HFFc6 (cell line): ENCODE measurements at regions not wholly inside any gene's neighbourhood (a gene's known extent, or its start where the extent isn't known, plus 50 kb on each side); places are given as distances from the start of the nearest gene placed in this dataset.
"Not testable (repeated sequence)": the region's sequence is repeated elsewhere in the genome, so short reads cannot be mapped to it uniquely, and the experiment has no call there.

Experiments
- DNase-seq: peaks from one replicate; pipeline ENCODE4 v3.0.0-alpha.2; 2018
- H3K27ac Mint-ChIP-seq: 2 replicates; pipeline ENCODE4 v1.8.0; 2020; ENCODE audit warnings: mild to moderate bottlenecking, mixed read lengths
- H3K27me3 Mint-ChIP-seq: 2 replicates; pipeline ENCODE4 v1.8.0; 2021; ENCODE audit warnings: mild to moderate bottlenecking, moderate library complexity, mixed read lengths; ENCODE audit not compliant: insufficient read depth
- H3K36me3 Mint-ChIP-seq: 2 replicates; pipeline ENCODE4 v1.8.0; 2021; ENCODE audit warnings: low read depth, mixed read lengths
- H3K4me1 Mint-ChIP-seq: 2 replicates; pipeline ENCODE4 v1.8.0; 2020; ENCODE audit warnings: low read depth, mixed read lengths
- H3K4me3 Mint-ChIP-seq: 2 replicates; pipeline ENCODE4 v1.8.0; 2020; ENCODE audit warnings: mild to moderate bottlenecking, moderate library complexity, mixed read lengths
- H3K9me3 Mint-ChIP-seq: 2 replicates; pipeline ENCODE4 v1.8.0; 2020; ENCODE audit warnings: mild to moderate bottlenecking, mixed read lengths
- CTCF ChIP-seq: fragments of 200-600 bp; sonication (generic); IDR thresholded peaks from 2 replicates; pipeline ENCODE4 v1.5.0; 2021; ENCODE audit warnings: antibody characterized with exemption, mild to moderate bottlenecking

GRCh38 chr21:35384375-35384774 is 335.3 kb upstream of the RUNX1 start:
- H3K27me3 Mint-ChIP-seq = peaks cover 1% of the 10 kb centered on the region; the same call in 1 of the 2 replicates
- peaks cover 4% of the 10 kb centered on the region; the same call in 1 of the 2 replicates for H3K36me3 Mint-ChIP-seq
- H3K4me3 Mint-ChIP-seq = no peak overlapping the region
- peaks cover 5% of the 10 kb centered on the region; the same call in 1 of the 2 replicates for H3K4me1 Mint-ChIP-seq
- H3K9me3 Mint-ChIP-seq = no peaks in the 10 kb centered on the region
- no peak for TF ChIP-seq CTCF
- no peak overlapping the region for H3K27ac Mint-ChIP-seq
- no peak for DNase-seq

GRCh38 chr21:35382696-35383095 is 333.6 kb upstream of the RUNX1 start:
- no peaks in the 10 kb centered on the region for H3K9me3 Mint-ChIP-seq
- TF ChIP-seq CTCF = no peak
- no peak for DNase-seq
- H3K4me3 Mint-ChIP-seq = no peak overlapping the region
- peaks cover 4% of the 10 kb centered on the region; the same call in 1 of the 2 replicates for H3K36me3 Mint-ChIP-seq
- peaks cover 1% of the 10 kb centered on the region; the same call in 1 of the 2 replicates for H3K27me3 Mint-ChIP-seq
- H3K4me1 Mint-ChIP-seq = peaks cover 16% of the 10 kb centered on the region
- H3K27ac Mint-ChIP-seq = no peak overlapping the region

GRCh38 chr21:35381743-35382310 is 332.7 kb upstream of the RUNX1 start:
- Mint-ChIP-seq H3K4me3 (no peak overlapping the region), H3K9me3 (no peaks in the 10 kb centered on the region), H3K27ac (no peak overlapping the region), H3K4me1 (peaks cover 25% of the 10 kb centered on the region), H3K36me3 (peaks cover 4% of the 10 kb centered on the region; the same call in 1 of the 2 replicates), H3K27me3 (peaks cover 1% of the 10 kb centered on the region; the same call in 1 of the 2 replicates)
- no peak for TF ChIP-seq CTCF
- no peak for DNase-seq

- H3K27ac Mint-ChIP-seq, H3K36me3 Mint-ChIP-seq, H3K27me3 Mint-ChIP-seq, H3K4me3 Mint-ChIP-seq, H3K9me3 Mint-ChIP-seq, DNase-seq: not testable (repeated sequence)
- H3K4me1 Mint-ChIP-seq = peaks cover 40% of the 10 kb centered on the region
Observed at GRCh38 chr21:35380304-35380703, 331.2 kb upstream of the RUNX1 start.

GRCh38 chr21:35378881-35379280 is 329.8 kb upstream of the RUNX1 start:
- Mint-ChIP-seq H3K27me3 (peaks cover 1% of the 10 kb centered on the region; the same call in 1 of the 2 replicates), H3K4me1 (peaks cover 49% of the 10 kb centered on the region)

More at GRCh38 chr21:35378881-35379280, 329.8 kb upstream of the RUNX1 start:
- TF ChIP-seq CTCF = no peak
- no peak for DNase-seq
- Mint-ChIP-seq H3K36me3 (peaks cover 4% of the 10 kb centered on the region; the same call in 1 of the 2 replicates), H3K4me3 (no peak overlapping the region), H3K9me3 (no peaks in the 10 kb centered on the region), H3K27ac (no peak overlapping the region)
